GM18870 (cell line): ENCODE measurements at regions not wholly inside any gene's neighbourhood (a gene's known extent, or its start where the extent isn't known, plus 50 kb on each side); places are given as distances from the start of the nearest gene placed in this dataset.

Experiments
- ATAC-seq: cut with Tn5 transposase; IDR thresholded peaks from one replicate; pipeline ENCODE4 v1.9.1; 2021; ENCODE audit warnings: moderate library complexity; ENCODE audit not compliant: unreplicated experiment

DNA sequence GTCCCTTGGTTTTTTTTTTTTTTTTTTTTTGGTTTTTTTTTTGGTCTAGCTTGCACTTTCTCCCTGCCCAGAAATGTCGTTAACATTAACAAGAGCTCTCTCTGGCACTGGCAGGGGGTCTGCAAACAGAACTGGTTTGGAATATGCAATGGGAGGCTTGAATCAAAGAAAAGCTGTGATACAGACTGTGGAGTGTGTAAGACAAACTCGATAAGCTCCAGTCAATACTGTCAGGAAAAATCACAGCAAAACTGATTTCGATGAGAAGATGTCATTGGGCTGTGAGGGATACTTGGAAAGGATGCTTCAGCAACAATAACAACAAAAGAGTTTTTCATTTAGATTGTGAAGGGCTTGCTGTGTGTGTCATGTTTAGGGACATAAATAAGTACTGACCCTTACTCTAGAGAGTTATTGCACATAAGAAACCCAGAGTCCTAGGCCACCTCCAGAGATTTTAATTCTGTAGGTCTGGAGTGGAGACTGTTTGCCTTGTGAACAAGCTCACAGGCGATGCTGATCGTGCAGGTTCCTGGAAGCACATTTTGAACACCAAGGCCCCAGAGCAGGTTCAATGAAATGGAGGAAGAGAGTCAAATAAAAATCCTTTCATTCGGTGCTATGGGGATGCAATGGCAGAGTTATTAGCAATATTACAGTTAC, 470.7 kb upstream of the RBFOX1 start:
- no peak for ATAC-seq

DNA sequence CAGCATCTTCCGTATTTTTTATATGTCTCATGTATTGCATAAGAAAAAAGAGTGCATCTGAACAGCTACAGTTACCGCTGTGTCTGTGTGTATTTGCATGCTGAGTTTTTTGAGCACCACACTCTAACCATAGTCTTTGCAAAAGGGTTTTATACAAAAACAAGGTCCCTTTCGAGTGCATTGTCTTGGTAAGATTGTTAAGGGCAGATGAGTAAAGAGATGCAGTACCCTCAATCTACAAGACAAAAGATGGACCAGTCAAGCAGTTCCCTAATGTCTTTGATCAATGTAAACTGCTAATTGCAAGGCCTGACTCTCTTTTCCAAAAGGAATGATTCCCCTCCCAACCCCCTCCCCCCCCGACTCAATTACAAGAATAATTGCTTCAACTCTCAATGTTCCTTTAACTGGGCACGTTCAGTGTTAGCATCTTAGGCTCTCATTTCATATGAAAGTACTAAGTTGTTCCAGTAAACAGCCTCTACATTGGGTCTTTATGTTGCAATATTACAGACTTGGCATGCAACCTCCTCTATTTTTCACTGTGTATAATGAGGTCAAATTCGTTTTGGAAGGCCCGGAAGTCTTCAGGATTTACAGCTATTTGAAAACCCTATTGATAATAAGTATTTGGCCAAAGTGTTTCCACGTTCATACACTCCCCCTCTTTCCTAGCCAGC, 471.4 kb upstream of the RBFOX1 start:
- no peak for ATAC-seq

DNA sequence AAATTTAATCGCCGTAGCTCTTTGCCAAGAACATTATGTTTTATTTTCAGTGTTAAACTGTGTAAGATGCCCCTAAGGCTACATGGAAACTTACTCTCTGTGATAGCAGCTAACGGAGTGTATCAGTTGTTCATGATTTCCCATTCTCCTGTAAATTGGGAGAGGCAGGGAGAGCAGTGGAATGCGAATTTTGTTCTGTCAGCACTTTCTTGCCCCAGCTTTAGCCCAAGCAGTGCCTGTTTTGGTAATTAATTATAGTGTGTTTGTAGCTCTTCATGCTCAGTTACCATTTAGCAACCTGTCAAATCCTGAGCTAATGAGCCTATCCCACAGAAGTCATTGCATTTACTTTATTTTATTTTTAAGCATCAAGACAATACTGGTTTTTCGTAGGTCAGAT, 475.1 kb upstream of the RBFOX1 start:
- ATAC-seq = no peak

DNA sequence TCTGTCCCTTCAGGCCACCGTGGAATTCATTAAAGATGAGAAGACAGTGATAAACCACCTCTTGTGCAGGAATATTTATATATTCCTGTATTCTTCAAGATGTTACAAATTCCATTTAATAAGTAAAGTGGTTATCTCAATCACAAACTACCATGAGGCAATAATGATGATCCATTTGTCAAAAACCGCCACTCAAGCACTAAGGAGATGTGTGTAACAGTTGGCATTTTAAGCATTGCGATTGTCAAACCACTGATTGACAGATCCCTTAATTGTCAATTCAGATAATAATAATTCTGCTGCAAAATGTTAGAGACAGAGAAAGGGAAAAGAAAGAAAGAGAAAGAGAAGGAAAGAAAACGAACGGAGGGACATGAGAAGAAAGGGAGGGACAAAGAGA, 476.1 kb upstream of the RBFOX1 start:
- no peak for ATAC-seq

DNA sequence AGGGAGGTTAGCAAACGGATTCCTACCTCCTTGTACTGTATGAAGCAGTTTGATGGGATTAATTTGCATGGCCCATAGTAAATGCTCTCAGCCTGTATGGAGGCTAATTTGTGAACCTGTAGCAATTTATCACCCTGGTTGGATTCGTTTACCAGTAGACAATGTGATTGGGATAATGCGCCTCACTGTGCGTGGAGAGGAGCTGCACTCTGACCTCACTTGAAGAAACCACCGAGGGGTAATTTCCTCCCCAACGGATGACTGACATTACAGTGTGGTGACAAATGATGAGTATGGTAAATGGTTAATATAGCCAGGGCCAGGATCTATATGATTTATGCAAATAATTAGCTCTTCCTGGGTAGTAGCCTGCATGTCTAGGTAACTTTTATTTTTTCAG, 479.1 kb upstream of the RBFOX1 start:
- ATAC-seq = no peak

DNA sequence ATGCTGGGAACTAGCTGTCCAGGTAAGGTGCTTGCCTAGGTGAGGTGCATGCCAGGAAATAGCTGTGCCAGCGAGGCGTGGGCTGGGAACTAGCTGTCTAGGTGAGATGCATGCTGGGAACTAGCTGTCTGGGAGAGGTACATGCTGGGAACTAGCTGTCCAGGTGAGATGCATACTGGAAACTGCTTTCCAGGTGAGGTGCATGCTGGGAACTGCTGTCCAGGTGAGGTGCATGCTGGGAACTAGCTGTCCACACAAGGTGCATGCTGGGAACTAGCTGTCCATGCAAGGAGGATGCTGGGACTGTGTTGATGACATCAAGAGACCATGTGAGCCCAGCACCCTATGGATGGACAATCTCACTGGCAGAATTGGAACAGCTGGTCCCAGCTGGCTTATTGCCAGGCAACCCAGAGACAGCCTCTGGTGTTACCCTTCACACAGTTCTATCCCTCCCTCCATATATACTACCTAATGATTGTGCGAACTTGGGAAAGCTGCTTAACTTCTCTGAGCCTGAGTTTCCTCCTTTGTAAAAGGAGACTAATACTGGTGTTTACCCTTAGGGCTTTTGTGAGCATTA, 479.9 kb upstream of the RBFOX1 start:
- no peak for ATAC-seq

DNA sequence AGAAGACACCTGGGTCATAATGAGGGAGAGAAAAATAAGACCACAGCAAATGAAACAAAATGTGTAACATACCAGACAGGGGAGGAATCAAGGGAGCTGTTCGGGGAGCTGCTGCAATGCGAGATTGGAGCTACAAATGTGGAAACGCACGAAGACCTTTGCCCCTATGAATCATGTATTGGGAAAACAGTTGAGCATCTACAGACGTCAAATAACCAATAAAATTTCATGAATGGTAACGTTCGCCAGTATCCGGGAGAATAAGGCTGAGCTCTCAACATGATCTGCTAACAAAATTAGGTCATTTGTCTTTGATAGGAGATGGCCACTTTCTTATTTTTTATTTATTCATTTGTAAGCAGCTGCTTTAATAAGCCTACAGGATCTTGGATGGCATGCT, 486.2 kb upstream of the RBFOX1 start:
- ATAC-seq = no peak

DNA sequence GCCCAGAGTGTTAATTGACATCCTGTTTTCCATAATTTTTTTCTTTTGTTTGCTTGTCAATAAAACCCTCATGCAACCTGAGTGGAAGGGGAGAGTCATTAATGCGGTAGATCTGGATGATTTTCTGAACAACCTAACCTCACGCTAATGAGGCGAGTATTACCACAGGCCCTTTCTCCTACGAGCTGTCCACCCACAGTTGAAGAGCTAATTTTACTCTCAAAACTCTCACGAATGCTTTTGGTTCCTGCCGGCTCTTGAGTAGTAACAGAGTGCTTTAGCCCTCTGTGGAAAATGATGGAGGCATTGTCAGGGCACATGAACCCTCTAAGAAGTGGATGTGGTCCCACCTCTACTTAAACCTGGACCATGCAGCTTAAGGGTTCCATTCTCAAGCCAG, 491.3 kb upstream of the RBFOX1 start:
- no peak for ATAC-seq

DNA sequence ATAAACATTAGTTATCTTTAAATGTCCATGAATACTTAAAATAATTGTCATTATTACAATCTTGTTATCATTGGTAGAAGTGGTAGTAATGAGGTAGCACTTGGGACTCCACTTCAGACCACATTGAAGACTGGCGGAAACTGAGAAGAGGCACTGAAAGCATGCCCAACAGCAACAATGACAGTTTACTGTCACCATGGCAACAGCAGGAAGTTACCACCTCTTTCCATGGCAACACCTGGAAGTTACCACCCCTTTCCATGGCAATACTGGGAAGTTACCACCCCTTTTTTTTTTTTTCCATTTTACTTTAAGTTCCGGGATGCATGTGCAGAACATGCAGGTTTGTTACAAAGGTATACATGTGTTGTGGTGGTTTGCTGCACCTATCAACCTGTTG, 494.9 kb upstream of the RBFOX1 start:
- ATAC-seq = no peak

DNA sequence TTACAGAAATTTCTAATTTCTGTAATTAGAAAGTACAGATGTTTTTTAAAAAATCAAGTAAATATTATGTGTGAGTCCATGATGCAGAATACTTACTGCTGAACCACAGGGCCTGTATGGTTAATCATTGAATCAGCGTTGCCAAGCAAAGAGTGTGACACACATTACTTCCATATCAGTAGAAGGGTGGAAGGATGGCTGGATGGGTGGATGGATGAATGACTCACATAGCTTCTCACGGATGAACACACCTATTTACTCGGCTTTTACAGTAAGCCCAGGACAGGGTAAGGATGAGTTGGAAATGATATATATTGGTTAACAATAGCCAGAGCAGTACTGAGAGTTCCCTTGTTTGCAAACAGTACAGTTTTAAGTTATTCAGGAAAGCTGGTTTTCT, 495.9 kb upstream of the RBFOX1 start:
- ATAC-seq = no peak

DNA sequence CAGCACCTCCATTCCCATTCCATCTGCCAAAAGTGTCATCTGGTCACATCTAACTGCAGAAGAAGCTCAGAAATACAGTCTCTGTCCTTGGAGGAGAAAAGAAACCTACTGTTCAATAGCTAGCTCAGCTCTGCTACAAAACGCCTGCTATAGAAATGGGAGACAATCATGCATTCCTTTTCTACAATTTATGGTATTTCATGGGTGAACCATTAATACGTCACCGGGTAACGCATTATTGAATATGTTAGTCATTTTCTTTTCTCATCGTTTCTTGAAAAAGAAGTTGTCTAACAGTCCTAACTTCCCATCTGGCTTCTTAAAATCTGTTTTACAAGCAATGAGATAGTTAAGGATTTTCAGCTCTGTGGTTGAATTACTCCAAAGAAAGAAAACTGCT, 496.7 kb upstream of the RBFOX1 start:
- no peak for ATAC-seq

DNA sequence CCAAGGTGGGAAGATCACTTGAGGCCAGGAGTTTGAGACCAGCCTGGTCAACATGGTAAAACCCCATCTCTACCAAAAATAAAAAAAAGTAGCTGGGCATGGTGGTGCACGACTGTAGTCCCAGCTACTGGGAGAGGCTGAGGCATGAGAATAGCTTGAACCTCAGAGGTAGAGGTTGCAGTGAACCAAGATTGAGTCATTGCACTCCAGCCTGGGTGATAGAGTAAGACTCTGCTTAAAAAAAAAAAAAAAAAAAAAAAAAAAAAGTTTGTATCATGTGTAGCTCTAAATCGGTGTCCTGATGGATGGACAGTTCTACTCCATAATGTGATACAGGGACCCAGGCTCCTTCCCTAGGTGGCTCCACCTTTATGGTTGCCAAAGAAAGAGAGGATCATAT, 497.1 kb upstream of the RBFOX1 start:
- no peak for ATAC-seq

DNA sequence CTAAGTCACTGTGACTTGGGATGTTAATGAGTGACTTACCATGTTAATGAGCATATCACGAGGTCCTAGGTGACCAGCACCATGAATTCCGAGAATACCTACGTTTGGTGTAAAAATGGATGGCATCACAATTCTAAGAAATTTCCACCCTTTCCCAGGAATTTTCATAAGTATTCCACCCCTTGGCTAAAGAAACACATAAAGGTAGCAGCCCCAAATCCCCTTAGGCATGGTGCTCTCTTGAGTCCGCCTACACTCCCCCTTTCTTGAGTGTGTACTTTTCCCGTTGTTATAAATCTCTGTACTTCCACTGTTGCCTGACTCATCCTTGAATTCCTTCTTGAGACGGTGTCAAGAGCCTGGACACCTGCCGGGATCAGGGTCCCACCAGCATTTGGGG, 504.0 kb upstream of the RBFOX1 start:
- no peak for ATAC-seq

DNA sequence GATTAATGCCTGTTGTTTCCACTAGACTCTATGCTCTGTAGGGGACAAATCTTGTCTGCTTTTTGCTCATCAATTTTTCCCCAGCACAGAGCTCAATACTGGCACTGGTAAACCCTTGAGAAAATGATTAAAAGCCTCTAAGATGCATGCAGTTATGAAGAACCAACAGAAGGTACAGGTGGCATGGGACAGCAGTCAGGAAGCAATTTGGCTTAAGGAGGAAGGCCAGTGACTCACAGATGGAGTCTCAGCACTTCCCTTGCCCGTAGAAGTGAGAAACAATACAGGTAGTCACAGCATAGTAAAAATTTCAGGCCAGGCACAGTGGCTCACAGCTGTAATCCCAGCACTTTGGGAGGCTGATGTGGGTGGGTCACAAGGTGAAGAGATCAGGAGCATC, 504.7 kb upstream of the RBFOX1 start:
- ATAC-seq = no peak

DNA sequence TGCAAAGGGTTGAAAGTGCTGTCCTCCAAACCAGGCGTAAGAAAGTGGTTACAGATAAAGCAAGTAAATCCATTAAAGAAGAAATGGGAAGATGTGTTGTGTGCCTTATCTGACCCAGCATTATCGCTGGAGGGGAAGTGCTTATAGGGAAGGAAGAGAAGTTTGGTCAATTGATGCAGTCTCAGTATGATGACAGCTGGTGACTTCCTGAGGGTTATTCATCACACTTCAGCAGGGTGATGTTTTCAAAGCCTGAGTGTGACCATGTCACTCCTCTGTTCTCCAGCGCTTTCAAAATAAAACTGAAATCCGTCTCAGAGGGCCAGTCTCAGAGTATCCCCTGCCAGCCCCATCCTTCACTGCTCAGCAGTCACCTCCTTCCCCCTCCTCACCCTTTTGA, 505.4 kb upstream of the RBFOX1 start:
- no peak for ATAC-seq

DNA sequence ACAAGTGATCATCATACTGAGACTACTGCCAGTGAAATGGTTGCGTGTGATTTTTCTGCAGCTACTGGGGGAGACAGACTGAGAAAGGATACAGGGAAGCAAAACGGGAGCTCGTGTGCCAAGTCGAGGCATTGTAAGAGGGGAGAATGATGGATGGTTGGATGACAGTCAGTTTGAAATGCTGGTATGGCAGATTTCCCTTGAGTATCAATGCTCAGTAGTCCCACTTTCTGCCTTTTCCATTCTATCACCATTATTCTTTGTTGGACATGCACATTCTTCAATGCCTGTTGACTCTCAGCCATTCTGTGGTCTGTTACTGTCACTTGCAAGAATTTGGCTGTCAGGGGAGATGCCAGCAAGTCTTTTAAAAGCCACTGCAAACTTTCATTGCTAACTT, 510.6 kb upstream of the RBFOX1 start:
- ATAC-seq = no peak

DNA sequence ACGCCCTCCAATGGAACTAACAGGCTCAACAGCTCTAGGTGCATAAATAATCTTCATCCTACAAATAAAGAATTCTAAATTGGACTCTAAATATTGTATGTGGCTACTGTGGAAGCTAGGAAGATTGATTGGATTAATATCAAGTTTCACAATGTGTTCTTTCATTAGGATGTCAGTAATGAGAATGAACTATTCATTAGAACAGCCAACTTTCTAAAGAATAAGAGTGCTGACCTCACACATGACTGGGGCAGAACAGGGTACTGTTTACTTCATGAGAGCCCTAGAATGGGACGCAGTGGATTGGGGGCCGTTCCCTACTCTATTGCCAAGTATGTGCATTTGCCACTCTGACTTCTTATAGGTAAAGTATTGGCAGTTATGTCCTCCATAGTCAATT, 528.2 kb upstream of the RBFOX1 start:
- no peak for ATAC-seq

DNA sequence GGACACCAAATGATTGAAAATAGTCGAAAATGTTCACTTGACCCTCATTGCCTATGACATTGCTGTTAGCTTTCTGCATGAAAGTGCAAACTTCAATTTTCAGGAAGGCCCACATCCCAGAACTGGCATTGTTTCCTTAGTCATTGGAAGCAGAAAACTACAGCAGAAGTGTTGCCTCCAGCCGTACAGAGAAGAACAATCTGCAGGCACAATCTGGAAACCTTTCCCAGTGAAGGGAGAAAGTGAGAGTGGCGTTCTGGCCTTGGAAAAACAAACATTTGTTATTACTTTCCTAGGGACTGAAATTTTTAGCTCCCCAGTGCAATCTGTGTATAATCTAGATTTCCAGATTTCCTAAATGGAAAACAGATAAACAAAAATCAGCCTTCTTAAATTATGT, 529.5 kb upstream of the RBFOX1 start:
- no peak for ATAC-seq

DNA sequence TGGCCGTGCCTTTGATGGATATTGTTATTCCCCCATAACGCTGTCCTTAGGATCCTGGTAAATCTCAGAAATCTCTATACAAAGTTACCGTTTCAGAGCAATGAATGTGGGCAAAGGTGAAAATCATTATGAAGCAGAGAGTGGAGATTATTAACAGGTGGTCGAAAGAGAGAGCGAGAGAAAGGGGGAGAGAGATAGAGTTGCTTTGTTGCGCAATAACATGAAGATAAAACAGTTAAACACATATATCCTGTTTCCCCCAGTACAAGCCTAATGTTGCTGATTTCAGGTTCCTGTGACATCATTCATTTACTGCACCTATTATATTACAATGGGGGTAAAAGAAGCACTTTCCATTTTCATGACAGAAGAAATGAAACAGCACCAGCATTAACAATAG, 535.4 kb upstream of the RBFOX1 start:
- ATAC-seq = no peak

DNA sequence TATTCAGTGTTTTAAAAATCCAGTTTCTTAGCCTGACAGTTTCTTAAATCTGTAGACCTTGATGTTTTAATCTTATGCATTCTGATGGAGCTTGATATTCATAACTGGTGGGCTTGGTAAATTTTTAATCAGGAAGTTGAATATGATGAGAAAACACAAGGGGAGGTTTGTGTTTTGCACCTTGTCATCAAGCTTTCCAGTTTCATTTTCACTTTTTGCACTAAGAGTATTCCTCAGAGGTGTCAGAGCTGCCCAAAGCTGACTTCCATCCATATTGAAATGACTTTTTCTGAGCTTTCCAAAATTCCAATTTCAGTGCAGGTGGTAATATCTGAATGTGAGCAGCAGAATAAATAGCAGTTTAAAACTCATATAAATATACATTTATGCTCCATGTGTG, 555.0 kb upstream of the RBFOX1 start:
- no peak for ATAC-seq

DNA sequence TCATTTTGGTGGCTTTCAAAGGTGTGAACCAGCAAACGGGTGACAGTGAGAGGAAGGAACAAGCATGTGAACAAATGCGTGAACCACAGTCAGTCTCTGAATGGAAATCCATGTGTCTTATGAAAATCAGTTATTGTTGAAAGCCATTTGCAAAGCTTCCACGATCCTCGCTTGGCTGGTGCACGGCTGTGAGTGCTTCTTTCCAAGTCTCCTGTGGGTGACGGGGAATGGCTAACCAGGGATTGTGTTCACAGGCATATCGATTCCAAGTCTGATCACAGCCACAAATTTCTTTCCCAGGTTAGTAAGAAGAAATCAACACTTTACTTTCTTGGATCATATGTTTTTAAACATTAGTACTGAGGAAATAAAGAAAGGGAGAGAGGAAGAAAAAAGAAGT, 556.9 kb upstream of the RBFOX1 start:
- no peak for ATAC-seq

DNA sequence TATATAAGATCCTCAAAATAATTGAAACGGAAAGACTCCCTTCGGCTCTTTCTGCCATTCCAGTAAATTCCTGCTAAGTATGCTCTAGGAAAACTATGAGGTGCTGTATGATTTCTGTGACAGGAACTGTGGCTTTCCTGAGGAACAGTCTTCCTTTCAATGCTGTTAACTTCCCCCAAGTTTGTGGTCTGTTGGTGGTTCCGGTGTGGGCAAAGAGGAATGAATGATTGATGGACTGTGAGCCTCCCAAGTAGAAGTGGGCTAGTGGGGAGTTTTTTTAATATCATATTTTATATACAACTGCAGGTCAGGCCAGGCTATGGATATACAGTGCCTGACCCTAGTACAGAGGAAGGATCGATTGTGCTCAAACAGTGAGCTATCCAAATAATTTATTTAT, 560.7 kb upstream of the RBFOX1 start:
- ATAC-seq = no peak

DNA sequence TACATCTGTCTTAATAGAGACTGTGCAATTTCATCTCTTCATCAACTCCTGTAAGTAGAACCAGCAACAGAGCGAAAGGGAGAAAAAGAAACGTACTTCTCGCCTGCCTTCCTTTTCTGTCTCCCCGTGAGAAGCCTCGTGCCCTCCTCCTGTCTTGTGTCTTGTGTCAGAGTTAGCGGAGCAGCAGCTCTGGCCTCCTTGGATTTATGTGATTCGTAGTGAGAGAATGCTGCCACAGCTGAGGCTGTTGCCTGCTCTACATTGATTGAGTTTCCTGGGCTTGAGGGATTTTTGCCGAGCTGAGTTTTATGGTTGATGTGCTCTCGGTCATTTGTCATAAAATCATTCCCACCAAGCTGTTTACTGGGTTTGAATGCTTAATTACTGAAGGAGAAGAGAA, 579.1 kb upstream of the RBFOX1 start:
- no peak for ATAC-seq
